HG03442 (cell line): ENCODE measurements at regions not wholly inside any gene's neighbourhood (a gene's known extent, or its start where the extent isn't known, plus 50 kb on each side); places are given as distances from the start of the nearest gene placed in this dataset.

Experiments
- ATAC-seq: cut with Tn5 transposase; IDR thresholded peaks from one replicate; pipeline ENCODE4 v1.9.1; 2021; ENCODE audit warnings: mild to moderate bottlenecking, moderate library complexity; ENCODE audit not compliant: unreplicated experiment

GRCh38 chr11:115075356-115075755, 397.0 kb downstream of the NXPE2 start:
- no peak for ATAC-seq

- ATAC-seq: no peak
Observed at GRCh38 chr11:115077740-115078139, 399.4 kb downstream of the NXPE2 start.

- no peak for ATAC-seq
Observed at GRCh38 chr11:115078461-115079438, 400.4 kb downstream of the NXPE2 start.

GRCh38 chr11:115080923-115081680, 402.8 kb downstream of the NXPE2 start:
- no peak for ATAC-seq

- no peak for ATAC-seq
Observed at GRCh38 chr11:115081972-115082371, 403.6 kb downstream of the NXPE2 start.

DNA sequence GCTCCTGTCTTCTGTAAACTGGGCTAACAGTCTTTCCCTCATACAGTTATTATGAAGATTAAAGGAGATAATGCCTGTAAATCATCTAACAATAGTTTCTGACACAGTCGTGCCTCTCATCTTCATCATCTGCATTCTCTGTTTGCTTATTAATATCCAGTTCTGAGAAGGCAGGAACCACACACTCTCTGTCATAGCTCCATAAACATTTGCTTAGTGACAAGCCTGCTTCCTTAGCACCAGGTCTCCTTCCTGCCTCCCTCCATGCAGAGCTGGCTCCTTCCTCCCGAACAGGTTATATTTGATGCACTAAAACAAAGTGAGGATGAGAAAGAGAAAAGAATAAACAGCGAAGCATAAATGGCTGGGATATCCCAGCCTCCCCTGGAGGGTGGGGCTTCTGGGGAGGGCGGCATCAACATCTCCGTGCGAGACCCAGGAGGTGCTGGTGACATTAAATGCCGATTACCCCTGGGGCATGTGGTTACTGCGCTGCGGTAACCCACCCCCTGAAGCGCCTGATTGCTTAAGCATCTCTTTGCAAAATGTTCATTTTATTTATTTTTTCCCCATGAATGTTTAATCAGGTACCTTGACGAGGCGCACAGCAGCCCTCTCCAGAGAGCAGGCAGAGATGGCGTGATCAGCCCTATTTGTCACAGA, 404.9 kb downstream of the NXPE2 start:
- ATAC-seq: no peak

DNA sequence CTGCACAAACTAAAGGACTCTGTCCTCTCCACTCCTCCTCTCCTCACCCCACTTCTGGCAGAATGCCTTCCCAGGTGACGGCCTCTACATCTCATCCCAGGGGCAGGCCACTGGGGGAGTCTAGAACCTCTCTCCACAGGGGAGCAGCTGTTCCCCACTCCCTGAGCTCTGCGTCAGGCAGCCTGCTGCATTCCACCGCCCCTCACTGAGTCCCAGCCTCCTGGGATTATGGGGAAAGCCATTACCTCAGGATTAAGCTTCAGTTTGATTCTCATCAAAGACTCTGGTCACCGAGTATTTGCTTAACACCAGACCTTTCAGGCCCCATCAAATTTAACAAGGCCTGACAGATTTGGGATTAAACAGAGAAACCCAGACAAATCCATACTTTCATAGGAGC, 405.9 kb downstream of the NXPE2 start:
- ATAC-seq: no peak

GRCh38 chr11:115085461-115086210, 407.3 kb downstream of the NXPE2 start:
- no peak for ATAC-seq

DNA sequence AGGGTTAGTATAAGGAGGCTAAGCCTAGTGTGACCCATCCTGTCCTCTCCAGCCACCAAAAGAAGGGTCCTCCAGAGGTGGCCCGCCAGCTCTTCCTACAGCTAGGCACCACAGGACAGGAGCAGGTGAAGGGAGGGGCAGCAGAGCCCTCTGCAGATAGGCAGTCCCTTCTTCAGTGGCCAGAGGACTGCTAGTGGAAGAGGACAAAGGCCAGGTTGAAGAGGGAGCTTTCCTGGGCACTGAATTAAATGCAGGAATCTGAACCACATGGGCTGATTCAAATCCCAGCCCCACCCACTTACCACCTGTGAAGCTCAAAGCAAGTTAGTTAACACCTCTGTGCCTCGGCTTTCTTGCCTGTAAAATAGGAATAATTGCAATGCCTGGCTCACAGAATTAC, 409.5 kb downstream of the NXPE2 start:
- no peak for ATAC-seq

DNA sequence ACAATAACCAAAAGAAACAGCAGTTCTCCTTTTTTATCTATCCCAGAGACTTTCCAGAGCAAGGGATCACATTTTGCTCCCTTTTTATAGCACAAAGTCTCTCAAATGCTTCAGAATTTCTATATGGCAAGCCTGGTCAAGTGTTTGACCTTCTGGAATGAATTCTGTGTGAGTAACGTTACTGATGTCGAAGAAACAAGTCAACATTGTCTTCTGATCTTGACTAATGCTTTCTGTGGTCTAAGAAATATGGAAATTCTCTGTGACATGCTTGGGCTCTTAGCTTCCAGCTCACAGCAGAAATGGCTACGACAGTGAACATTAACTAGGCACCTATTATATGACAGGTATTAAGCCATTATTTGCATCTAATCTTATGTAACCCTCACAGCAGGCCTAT, 411.7 kb downstream of the CADM1 start:
- ATAC-seq: no peak

GRCh38 chr11:115097796-115098408, 406.3 kb downstream of the CADM1 start:
- ATAC-seq: no peak

- no peak for ATAC-seq
Observed at GRCh38 chr11:115100706-115101105, 403.5 kb downstream of the CADM1 start.

GRCh38 chr11:115103921-115104320, 400.3 kb downstream of the CADM1 start:
- no peak for ATAC-seq

GRCh38 chr11:115104851-115105453, 399.3 kb downstream of the CADM1 start:
- no peak for ATAC-seq

DNA sequence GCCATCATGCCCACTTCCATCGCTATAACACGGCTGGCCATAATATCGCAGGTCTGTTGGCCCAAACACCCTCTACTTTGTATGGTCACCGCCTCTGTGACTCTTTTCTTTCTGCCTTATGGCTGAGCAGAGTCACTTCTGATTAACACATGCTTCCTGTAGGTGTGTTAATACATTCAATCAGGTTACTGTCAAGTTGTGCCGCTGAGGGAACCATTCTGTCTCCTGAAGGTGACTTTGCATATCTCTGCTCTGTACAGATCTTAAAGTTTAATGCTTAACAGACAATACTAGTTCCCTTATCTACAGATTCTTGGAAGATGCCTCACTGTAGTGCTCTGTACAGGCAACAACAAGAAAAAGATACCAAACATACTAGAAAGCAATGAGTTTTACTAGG, 393.1 kb downstream of the CADM1 start:
- ATAC-seq: no peak

GRCh38 chr11:115112754-115113153, 391.5 kb downstream of the CADM1 start:
- ATAC-seq: no peak

DNA sequence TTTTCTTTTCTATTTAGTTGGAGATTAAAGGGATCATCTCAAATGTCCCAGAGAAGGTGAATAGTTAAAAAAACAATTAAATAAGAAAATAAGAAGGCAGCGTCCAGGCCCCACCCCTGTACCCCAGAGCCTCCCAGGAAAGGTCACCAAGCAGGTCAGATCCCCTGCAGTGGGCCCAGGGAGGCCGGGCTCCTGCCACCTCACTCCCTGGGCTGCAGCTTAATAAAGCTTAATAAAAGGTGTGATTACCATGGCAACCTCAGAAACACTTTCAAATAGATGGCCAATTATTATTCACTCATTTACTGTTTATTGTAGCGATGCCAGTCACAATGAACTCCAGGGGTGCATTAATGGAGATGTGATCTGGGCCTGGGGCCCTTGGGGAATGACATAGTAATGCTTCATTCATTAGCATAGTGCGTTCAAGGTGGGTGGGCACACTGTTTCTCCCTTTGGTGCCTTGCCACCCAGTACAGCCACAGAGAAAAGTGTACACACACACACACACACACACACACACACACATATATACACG, 386.2 kb downstream of the CADM1 start:
- ATAC-seq: no peak

DNA sequence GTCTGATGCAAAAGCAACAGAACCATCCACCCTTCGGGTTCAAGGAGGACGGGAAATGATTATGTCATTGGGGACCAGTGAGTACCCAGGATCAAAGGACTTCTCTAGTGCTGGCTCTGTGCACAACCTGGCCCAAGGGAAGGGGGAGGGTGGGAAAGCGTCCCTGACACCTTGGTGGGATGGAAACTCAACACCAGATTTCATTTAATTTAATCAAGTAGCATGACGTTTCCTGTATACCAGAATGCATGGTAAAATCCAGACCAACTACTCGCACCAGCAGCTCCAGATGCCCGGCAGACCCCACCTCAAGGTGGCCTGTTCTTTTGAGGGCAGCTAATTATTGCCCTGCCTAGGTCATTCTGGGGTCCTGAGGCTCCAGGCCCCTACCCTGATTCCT, 385.1 kb downstream of the CADM1 start:
- ATAC-seq: no peak
